ENCODE measurements at regions not wholly inside any gene's neighbourhood (a gene's known extent, or its start where the extent isn't known, plus 50 kb on each side); places are given as distances from the start of the nearest gene placed in this dataset.

DNA sequence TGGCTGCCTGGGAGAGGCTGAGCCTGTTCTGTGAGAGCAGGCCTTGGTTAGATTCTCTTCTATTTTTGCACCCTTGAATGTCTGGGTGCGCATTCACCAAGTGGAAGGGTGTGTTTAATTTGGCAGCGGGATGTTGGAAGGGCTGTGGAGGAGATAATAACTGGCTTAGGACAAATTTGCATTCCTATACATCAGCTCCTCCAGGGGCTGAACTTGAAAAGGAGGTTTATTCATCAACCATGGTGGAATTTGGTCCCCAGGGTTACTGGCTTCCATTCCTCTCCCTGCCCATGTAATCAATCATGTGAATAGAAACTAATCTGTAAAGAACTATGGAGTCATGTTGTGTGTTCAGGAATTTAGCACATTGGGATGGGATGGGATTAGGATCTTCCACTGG, 100.2 kb upstream of the FOXF1 start:
- no peak overlapping the region for H3K4me3 ChIP-seq
- WGBS, 5 donors = 54 to 70% (median 62%) methylated on average over 2 of the region's 2 CpGs

DNA sequence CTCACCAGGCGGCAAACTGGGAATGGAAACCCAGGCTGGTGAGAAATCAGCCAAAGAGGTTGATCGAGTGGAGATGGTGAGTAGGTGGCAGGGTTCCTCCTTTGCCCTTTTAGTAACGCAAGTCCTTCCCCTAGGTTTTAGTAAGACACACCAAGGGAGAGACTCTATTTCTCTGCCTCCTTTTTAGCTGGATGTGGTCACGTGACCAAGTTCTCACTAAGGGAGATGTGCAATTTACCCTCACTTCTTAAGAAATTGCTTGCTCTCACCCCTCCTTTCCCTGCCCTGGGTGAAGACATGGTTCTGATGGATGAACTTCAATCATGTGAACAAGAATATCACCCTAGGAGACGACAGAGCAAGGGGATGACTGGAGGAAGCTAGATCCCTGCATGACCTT, 99.8 kb upstream of the FOXF1 start:
- H3K27ac ChIP-seq = peak overlapping the region in 1 of 5 donors; percentile 54
- TF ChIP-seq POLR2AphosphoS5 (IDR thresholded peaks at IDR 0.05) (no peak), POLR2A (IDR thresholded peaks at IDR 0.05) (no peak), EP300 (IDR thresholded peaks at IDR 0.05) (no peak)
- TF ChIP-seq, protein P1, sequence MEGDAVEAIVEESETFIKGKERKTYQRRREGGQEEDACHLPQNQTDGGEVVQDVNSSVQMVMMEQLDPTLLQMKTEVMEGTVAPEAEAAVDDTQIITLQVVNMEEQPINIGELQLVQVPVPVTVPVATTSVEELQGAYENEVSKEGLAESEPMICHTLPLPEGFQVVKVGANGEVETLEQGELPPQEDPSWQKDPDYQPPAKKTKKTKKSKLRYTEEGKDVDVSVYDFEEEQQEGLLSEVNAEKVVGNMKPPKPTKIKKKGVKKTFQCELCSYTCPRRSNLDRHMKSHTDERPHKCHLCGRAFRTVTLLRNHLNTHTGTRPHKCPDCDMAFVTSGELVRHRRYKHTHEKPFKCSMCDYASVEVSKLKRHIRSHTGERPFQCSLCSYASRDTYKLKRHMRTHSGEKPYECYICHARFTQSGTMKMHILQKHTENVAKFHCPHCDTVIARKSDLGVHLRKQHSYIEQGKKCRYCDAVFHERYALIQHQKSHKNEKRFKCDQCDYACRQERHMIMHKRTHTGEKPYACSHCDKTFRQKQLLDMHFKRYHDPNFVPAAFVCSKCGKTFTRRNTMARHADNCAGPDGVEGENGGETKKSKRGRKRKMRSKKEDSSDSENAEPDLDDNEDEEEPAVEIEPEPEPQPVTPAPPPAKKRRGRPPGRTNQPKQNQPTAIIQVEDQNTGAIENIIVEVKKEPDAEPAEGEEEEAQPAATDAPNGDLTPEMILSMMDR (IDR thresholded peaks at IDR 0.05) = no peak
- H3K27me3 ChIP-seq = peaks cover 0 to 13% (median 0%) of the 10 kb centered on the region in 3 donors
- no peak for DNase-seq
- H3K36me3 ChIP-seq = no peaks in the 10 kb centered on the region
- WGBS, 5 donors = 77 to 85% (median 82%) methylated on average over 5 of the region's 5 CpGs
- intact Hi-C loops (cut with DNase I; ENCODE audit: low total_unique reads) = no loop called here
- H3K4me1 ChIP-seq = no peaks in the 10 kb centered on the region
- peaks cover 0 to 14% (median 3%) of the 10 kb centered on the region in 4 donors for H3K9me3 ChIP-seq
- H3K4me3 ChIP-seq = no peak overlapping the region

More for the DNA sequence above, 100.2 kb upstream of the FOXF1 start:
- H3K36me3 ChIP-seq = no peaks in the 10 kb centered on the region
- intact Hi-C loops (cut with DNase I; ENCODE audit: low total_unique reads) = no loop called here
- no peaks in the 10 kb centered on the region for H3K4me1 ChIP-seq
- peaks cover 0 to 17% (median 0%) of the 10 kb centered on the region in 3 donors for H3K27me3 ChIP-seq
- H3K9me3 ChIP-seq = peaks cover 0 to 14% (median 3%) of the 10 kb centered on the region in 4 donors
- DNase-seq = no peak
- no peak for TF ChIP-seq POLR2AphosphoS5 (IDR thresholded peaks at IDR 0.05)
- TF ChIP-seq EP300 (IDR thresholded peaks at IDR 0.05) = no peak
- TF ChIP-seq, protein P1 (IDR thresholded peaks at IDR 0.05) = no peak
- peak overlapping the region in 1 of 5 donors; percentile 54 for H3K27ac ChIP-seq

DNA sequence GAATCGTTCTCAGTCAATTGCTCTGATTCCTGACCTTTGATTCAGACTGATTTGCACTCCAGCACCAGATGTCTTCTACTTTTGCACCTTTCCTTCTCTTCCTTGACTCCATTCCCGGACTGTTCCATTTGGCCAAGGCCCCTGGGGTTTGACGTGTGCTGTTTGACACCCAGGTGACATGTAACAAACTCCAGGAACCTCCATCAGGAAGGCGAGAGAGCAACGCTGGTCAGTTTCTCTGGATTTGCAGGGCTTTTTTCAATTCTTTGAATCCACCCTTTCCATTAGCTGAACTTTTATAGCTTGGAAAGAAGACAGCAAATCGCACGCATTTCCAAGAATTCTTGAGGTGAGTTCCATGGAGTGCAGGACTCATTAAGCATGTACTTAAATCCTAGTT, 98.4 kb upstream of the FOXF1 start:
- H3K4me3 ChIP-seq = no peak overlapping the region
- H3K9me3 ChIP-seq = peaks cover 0 to 14% (median 3%) of the 10 kb centered on the region in 4 donors
- 53 to 78% (median 69%) methylated on average over 7 of the region's 7 CpGs for WGBS, 5 donors
- peaks cover 0 to 7% (median 0%) of the 10 kb centered on the region in 3 donors for H3K27me3 ChIP-seq
- TF ChIP-seq, protein P1 (IDR thresholded peaks at IDR 0.05) = no peak
- TF ChIP-seq POLR2AphosphoS5 (IDR thresholded peaks at IDR 0.05) (peak in 2 of 3 donors; percentile 18 to 63), POLR2A (IDR thresholded peaks at IDR 0.05) (no peak), EP300 (IDR thresholded peaks at IDR 0.05) (peak; percentile 45)
- H3K27ac ChIP-seq = peak overlapping the region in 3 of 5 donors; percentile 36 to 79 (median 44)
- H3K36me3 ChIP-seq = no peaks in the 10 kb centered on the region
- intact Hi-C loops (cut with DNase I; ENCODE audit: low total_unique reads) = no loop called here
- DNase-seq = no peak
- H3K4me1 ChIP-seq = no peaks in the 10 kb centered on the region

DNA sequence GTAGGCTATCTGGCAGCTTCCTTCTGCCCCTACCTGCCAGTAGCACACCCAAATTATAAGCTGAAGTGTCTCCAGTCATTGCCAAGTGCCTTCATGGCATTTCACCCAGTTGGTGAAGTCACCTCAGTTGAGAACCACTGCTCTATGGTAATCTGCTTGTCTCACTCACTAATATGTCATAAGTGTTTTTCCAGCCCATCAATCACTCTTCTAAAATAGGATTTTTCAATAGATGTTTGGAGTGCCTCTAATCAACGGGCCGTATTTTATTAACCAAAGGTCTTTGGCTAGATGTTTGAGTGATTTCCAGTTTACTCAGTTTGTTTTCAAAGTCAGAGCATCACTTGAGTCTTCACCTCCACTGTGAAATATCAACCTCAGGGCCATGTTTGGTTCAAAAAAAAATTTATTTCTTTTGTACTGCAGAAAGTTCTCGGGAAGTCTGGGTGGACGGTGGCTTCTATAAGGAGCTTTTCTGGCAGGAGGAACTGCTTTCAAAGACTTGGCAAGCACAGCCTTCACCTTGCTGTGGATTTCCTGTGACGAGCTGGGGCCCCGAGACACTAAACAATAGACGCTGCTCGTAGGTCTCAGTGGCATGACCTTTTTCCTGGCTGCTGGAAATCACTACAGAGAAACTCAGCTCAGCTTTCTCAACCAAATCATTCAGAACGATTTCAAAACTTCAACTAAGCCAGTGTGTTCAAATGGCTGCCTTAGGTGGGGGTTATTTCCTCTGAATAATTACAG, 95.2 kb upstream of the FOXF1 start:
- WGBS, 5 donors = 28 to 48% (median 44%) methylated on average over 9 of the region's 9 CpGs
- H3K27me3 ChIP-seq = no peaks in the 10 kb centered on the region
- H3K4me3 ChIP-seq = no peak overlapping the region
- H3K4me1 ChIP-seq = no peaks in the 10 kb centered on the region
- H3K27ac ChIP-seq = peak overlapping the region in 3 of 5 donors; percentile 35 to 79 (median 63)
- intact Hi-C loops (cut with DNase I; ENCODE audit: low total_unique reads) = no loop called here
- peak in 1 of 2 donors; percentile 52 for DNase-seq
- TF ChIP-seq POLR2A (IDR thresholded peaks at IDR 0.05) (no peak), EP300 (IDR thresholded peaks at IDR 0.05) (no peak), POLR2AphosphoS5 (IDR thresholded peaks at IDR 0.05) (peak in 1 of 3 donors; percentile 5)
- H3K9me3 ChIP-seq = peaks cover 0 to 14% (median 3%) of the 10 kb centered on the region in 4 donors
- no peaks in the 10 kb centered on the region for H3K36me3 ChIP-seq

DNA sequence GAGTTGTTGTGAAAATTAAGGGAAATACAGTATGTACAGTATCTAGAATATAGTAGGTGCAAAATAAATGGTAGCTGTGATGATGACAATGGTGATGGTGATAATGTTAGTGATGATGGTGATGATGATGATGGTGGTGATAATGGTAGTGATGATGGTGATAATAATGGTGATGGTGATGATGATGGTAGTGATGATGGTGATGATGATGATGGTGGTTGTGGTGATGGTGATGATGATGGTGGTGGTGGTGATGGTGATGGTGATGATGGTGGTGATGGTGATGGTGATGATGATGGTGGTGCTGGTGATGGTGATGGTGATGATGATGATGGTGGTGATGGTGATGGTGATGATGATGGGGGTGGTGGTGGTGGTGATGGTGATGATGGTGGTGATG, 91.3 kb upstream of the FOXF1 start:
- H3K36me3 ChIP-seq = no peaks in the 10 kb centered on the region
- intact Hi-C loops (cut with DNase I; ENCODE audit: low total_unique reads) = no loop called here
- H3K27me3 ChIP-seq = no peaks in the 10 kb centered on the region
- no peak for DNase-seq
- H3K9me3 ChIP-seq = peaks cover 0 to 13% (median 7%) of the 10 kb centered on the region in 4 donors
- peaks cover 0 to 1% (median 0%) of the 10 kb centered on the region in 4 donors for H3K4me1 ChIP-seq
- TF ChIP-seq POLR2AphosphoS5 (IDR thresholded peaks at IDR 0.05) (no peak), POLR2A (IDR thresholded peaks at IDR 0.05) (no peak), EP300 (IDR thresholded peaks at IDR 0.05) (no peak)
- TF ChIP-seq, protein P1 (IDR thresholded peaks at IDR 0.05) = no peak
- H3K27ac ChIP-seq = no peak overlapping the region
- no peak overlapping the region for H3K4me3 ChIP-seq
